ENCODE measurements at regions not wholly inside any gene's neighbourhood (a gene's known extent, or its start where the extent isn't known, plus 50 kb on each side); places are given as distances from the start of the nearest gene placed in this dataset.

GRCh38 chr9:81394881-81395675 lies 294.3 kb downstream of the TLE1 start:
- Histone ChIP-seq H3K36me3 (ENCODE audit: control insufficient read depth in 1 of 2, insufficient read depth in 2 of 2, low read length in 2 of 2) (no peaks in the 10 kb centered on the region), H3K27me3 (ENCODE audit: control insufficient read depth in 1 of 2, insufficient read depth in 2 of 2, low read length in 2 of 2) (no peaks in the 10 kb centered on the region), H3K9ac (ENCODE audit: low read depth in 1 of 2, low read length in 2 of 2) (no peak overlapping the region), H3K9me3 (ENCODE audit: control insufficient read depth in 1 of 2, low read length in 2 of 2) (no peaks in the 10 kb centered on the region), H3K27ac (ENCODE audit: low read depth, low read length) (no peak overlapping the region), H3K4me1 (ENCODE audit: control insufficient read depth in 1 of 2, insufficient read depth in 2 of 2, low read length in 2 of 2) (peaks cover 0 to 4% of the 10 kb centered on the region in 2 donors), H3K4me3 (ENCODE audit: low read depth in 1 of 2, low read length in 2 of 2) (no peak overlapping the region)

GRCh38 chr9:81393985-81394811 lies 295.1 kb downstream of the TLE1 start:
- Histone ChIP-seq H3K9ac (ENCODE audit: low read depth in 1 of 2, low read length in 2 of 2) (no peak overlapping the region), H3K36me3 (ENCODE audit: control insufficient read depth in 1 of 2, insufficient read depth in 2 of 2, low read length in 2 of 2) (no peaks in the 10 kb centered on the region), H3K4me1 (ENCODE audit: control insufficient read depth in 1 of 2, insufficient read depth in 2 of 2, low read length in 2 of 2) (peaks cover 0 to 4% of the 10 kb centered on the region in 2 donors), H3K27ac (ENCODE audit: low read depth, low read length) (no peak overlapping the region), H3K4me3 (ENCODE audit: low read depth in 1 of 2, low read length in 2 of 2) (no peak overlapping the region), H3K9me3 (ENCODE audit: control insufficient read depth in 1 of 2, low read length in 2 of 2) (no peaks in the 10 kb centered on the region), H3K27me3 (ENCODE audit: control insufficient read depth in 1 of 2, insufficient read depth in 2 of 2, low read length in 2 of 2) (no peaks in the 10 kb centered on the region)

- no peak overlapping the region for H3K27ac ChIP-seq (ENCODE audit: low read depth, low read length)
- H3K27me3 ChIP-seq (ENCODE audit: control insufficient read depth in 1 of 2, insufficient read depth in 2 of 2, low read length in 2 of 2) = no peaks in the 10 kb centered on the region
- no peaks in the 10 kb centered on the region for H3K9me3 ChIP-seq (ENCODE audit: control insufficient read depth in 1 of 2, low read length in 2 of 2)
- no peak overlapping the region for H3K4me3 ChIP-seq (ENCODE audit: low read depth in 1 of 2, low read length in 2 of 2)
- H3K36me3 ChIP-seq (ENCODE audit: control insufficient read depth in 1 of 2, insufficient read depth in 2 of 2, low read length in 2 of 2) = no peaks in the 10 kb centered on the region
- H3K4me1 ChIP-seq (ENCODE audit: control insufficient read depth in 1 of 2, insufficient read depth in 2 of 2, low read length in 2 of 2) = peaks cover 0 to 4% of the 10 kb centered on the region in 2 donors
- no peak overlapping the region for H3K9ac ChIP-seq (ENCODE audit: low read depth in 1 of 2, low read length in 2 of 2)
Measured at GRCh38 chr9:81391457-81391825, 297.9 kb downstream of the TLE1 start.

GRCh38 chr9:81390792-81391456 lies 298.4 kb downstream of the TLE1 start:
- Histone ChIP-seq H3K36me3 (ENCODE audit: control insufficient read depth in 1 of 2, insufficient read depth in 2 of 2, low read length in 2 of 2) (no peaks in the 10 kb centered on the region), H3K27ac (ENCODE audit: low read depth, low read length) (no peak overlapping the region), H3K9ac (ENCODE audit: low read depth in 1 of 2, low read length in 2 of 2) (no peak overlapping the region), H3K4me1 (ENCODE audit: control insufficient read depth in 1 of 2, insufficient read depth in 2 of 2, low read length in 2 of 2) (peaks cover 0 to 4% of the 10 kb centered on the region in 2 donors), H3K9me3 (ENCODE audit: control insufficient read depth in 1 of 2, low read length in 2 of 2) (no peaks in the 10 kb centered on the region), H3K27me3 (ENCODE audit: control insufficient read depth in 1 of 2, insufficient read depth in 2 of 2, low read length in 2 of 2) (no peaks in the 10 kb centered on the region), H3K4me3 (ENCODE audit: low read depth in 1 of 2, low read length in 2 of 2) (no peak overlapping the region)

GRCh38 chr9:81389569-81389993 lies 299.8 kb downstream of the TLE1 start:
- H3K27ac ChIP-seq (ENCODE audit: low read depth, low read length) = no peak overlapping the region
- no peaks in the 10 kb centered on the region for H3K27me3 ChIP-seq (ENCODE audit: control insufficient read depth in 1 of 2, insufficient read depth in 2 of 2, low read length in 2 of 2)
- no peak overlapping the region for H3K4me3 ChIP-seq (ENCODE audit: low read depth in 1 of 2, low read length in 2 of 2)
- H3K9ac ChIP-seq (ENCODE audit: low read depth in 1 of 2, low read length in 2 of 2) = no peak overlapping the region
- H3K9me3 ChIP-seq (ENCODE audit: control insufficient read depth in 1 of 2, low read length in 2 of 2) = no peaks in the 10 kb centered on the region
- H3K4me1 ChIP-seq (ENCODE audit: control insufficient read depth in 1 of 2, insufficient read depth in 2 of 2, low read length in 2 of 2) = no peaks in the 10 kb centered on the region
- no peaks in the 10 kb centered on the region for H3K36me3 ChIP-seq (ENCODE audit: control insufficient read depth in 1 of 2, insufficient read depth in 2 of 2, low read length in 2 of 2)

- Histone ChIP-seq H3K9me3 (ENCODE audit: control insufficient read depth in 1 of 2, low read length in 2 of 2) (no peaks in the 10 kb centered on the region), H3K27ac (ENCODE audit: low read depth, low read length) (no peak overlapping the region), H3K9ac (ENCODE audit: low read depth in 1 of 2, low read length in 2 of 2) (no peak overlapping the region), H3K36me3 (ENCODE audit: control insufficient read depth in 1 of 2, insufficient read depth in 2 of 2, low read length in 2 of 2) (no peaks in the 10 kb centered on the region), H3K27me3 (ENCODE audit: control insufficient read depth in 1 of 2, insufficient read depth in 2 of 2, low read length in 2 of 2) (no peaks in the 10 kb centered on the region), H3K4me3 (ENCODE audit: low read depth in 1 of 2, low read length in 2 of 2) (no peak overlapping the region), H3K4me1 (ENCODE audit: control insufficient read depth in 1 of 2, insufficient read depth in 2 of 2, low read length in 2 of 2) (no peaks in the 10 kb centered on the region)
Measured at GRCh38 chr9:81388831-81389230, 300.5 kb downstream of the TLE1 start.

GRCh38 chr9:81387360-81388106 lies 301.8 kb downstream of the TLE1 start:
- H3K9ac ChIP-seq (ENCODE audit: low read depth in 1 of 2, low read length in 2 of 2) = no peak overlapping the region
- H3K9me3 ChIP-seq (ENCODE audit: control insufficient read depth in 1 of 2, low read length in 2 of 2) = no peaks in the 10 kb centered on the region
- H3K27ac ChIP-seq (ENCODE audit: low read depth, low read length) = no peak overlapping the region
- H3K4me1 ChIP-seq (ENCODE audit: control insufficient read depth in 1 of 2, insufficient read depth in 2 of 2, low read length in 2 of 2) = no peaks in the 10 kb centered on the region
- H3K27me3 ChIP-seq (ENCODE audit: control insufficient read depth in 1 of 2, insufficient read depth in 2 of 2, low read length in 2 of 2) = no peaks in the 10 kb centered on the region
- no peak overlapping the region for H3K4me3 ChIP-seq (ENCODE audit: low read depth in 1 of 2, low read length in 2 of 2)
- no peaks in the 10 kb centered on the region for H3K36me3 ChIP-seq (ENCODE audit: control insufficient read depth in 1 of 2, insufficient read depth in 2 of 2, low read length in 2 of 2)

- H3K4me1 ChIP-seq (ENCODE audit: control insufficient read depth in 1 of 2, insufficient read depth in 2 of 2, low read length in 2 of 2) = no peaks in the 10 kb centered on the region
- H3K9ac ChIP-seq (ENCODE audit: low read depth in 1 of 2, low read length in 2 of 2) = no peak overlapping the region
- H3K9me3 ChIP-seq (ENCODE audit: control insufficient read depth in 1 of 2, low read length in 2 of 2) = no peaks in the 10 kb centered on the region
- no peaks in the 10 kb centered on the region for H3K36me3 ChIP-seq (ENCODE audit: control insufficient read depth in 1 of 2, insufficient read depth in 2 of 2, low read length in 2 of 2)
- H3K27ac ChIP-seq (ENCODE audit: low read depth, low read length) = no peak overlapping the region
- no peak overlapping the region for H3K4me3 ChIP-seq (ENCODE audit: low read depth in 1 of 2, low read length in 2 of 2)
- H3K27me3 ChIP-seq (ENCODE audit: control insufficient read depth in 1 of 2, insufficient read depth in 2 of 2, low read length in 2 of 2) = no peaks in the 10 kb centered on the region
Measured at GRCh38 chr9:81384911-81385310, 304.4 kb downstream of the TLE1 start.

- Histone ChIP-seq H3K4me3 (ENCODE audit: low read depth in 1 of 2, low read length in 2 of 2) (no peak overlapping the region), H3K4me1 (ENCODE audit: control insufficient read depth in 1 of 2, insufficient read depth in 2 of 2, low read length in 2 of 2) (no peaks in the 10 kb centered on the region), H3K9ac (ENCODE audit: low read depth in 1 of 2, low read length in 2 of 2) (no peak overlapping the region), H3K27me3 (ENCODE audit: control insufficient read depth in 1 of 2, insufficient read depth in 2 of 2, low read length in 2 of 2) (no peaks in the 10 kb centered on the region), H3K36me3 (ENCODE audit: control insufficient read depth in 1 of 2, insufficient read depth in 2 of 2, low read length in 2 of 2) (no peaks in the 10 kb centered on the region), H3K27ac (ENCODE audit: low read depth, low read length) (no peak overlapping the region), H3K9me3 (ENCODE audit: control insufficient read depth in 1 of 2, low read length in 2 of 2) (no peaks in the 10 kb centered on the region)
Measured at GRCh38 chr9:81382281-81382680, 307.1 kb downstream of the TLE1 start.
